NB4 (cell line): ENCODE measurements at regions not wholly inside any gene's neighbourhood (a gene's known extent, or its start where the extent isn't known, plus 50 kb on each side); places are given as distances from the start of the nearest gene placed in this dataset.

ENCODE experiments used
- DNase-seq: peaks from one replicate; pipeline ENCODE4 v3.0.0; 2010; ENCODE audit warnings: low read depth
- H3K4me3 ChIP-seq: one replicate; pipeline ENCODE4 v1.5.1; 2011; ENCODE audit warnings: mild to moderate bottlenecking, low read depth, low read length, moderate library complexity
- MAX ChIP-seq: IDR thresholded peaks from 2 replicates; pipeline ENCODE4 v1.6.1; 2011; ENCODE audit warnings: low read depth, low read length
- MYC ChIP-seq: IDR thresholded peaks from 2 replicates; pipeline ENCODE4 v1.6.1; 2011; ENCODE audit warnings: low read depth, low read length
- POLR2A ChIP-seq: IDR thresholded peaks from 2 replicates; pipeline ENCODE4 v1.6.1; 2011; ENCODE audit warnings: mild to moderate bottlenecking; ENCODE audit not compliant: insufficient read length; ENCODE audit errors: extremely low read depth
- TF ChIP-seq, protein P1 (sequence below): IDR thresholded peaks from one replicate; pipeline ENCODE4 v1.5.1; 2012; ENCODE audit warnings: low read depth, low read length

GRCh38 chr7:113207931-113208330 is 89.6 kb upstream of the SMIM30 start:
- no peak for DNase-seq
- no peak overlapping the region for H3K4me3 ChIP-seq
- TF ChIP-seq MYC (no peak), MAX (no peak), POLR2A (no peak)
- TF ChIP-seq, protein P1, sequence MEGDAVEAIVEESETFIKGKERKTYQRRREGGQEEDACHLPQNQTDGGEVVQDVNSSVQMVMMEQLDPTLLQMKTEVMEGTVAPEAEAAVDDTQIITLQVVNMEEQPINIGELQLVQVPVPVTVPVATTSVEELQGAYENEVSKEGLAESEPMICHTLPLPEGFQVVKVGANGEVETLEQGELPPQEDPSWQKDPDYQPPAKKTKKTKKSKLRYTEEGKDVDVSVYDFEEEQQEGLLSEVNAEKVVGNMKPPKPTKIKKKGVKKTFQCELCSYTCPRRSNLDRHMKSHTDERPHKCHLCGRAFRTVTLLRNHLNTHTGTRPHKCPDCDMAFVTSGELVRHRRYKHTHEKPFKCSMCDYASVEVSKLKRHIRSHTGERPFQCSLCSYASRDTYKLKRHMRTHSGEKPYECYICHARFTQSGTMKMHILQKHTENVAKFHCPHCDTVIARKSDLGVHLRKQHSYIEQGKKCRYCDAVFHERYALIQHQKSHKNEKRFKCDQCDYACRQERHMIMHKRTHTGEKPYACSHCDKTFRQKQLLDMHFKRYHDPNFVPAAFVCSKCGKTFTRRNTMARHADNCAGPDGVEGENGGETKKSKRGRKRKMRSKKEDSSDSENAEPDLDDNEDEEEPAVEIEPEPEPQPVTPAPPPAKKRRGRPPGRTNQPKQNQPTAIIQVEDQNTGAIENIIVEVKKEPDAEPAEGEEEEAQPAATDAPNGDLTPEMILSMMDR: no peak

- no peak overlapping the region for H3K4me3 ChIP-seq
- TF ChIP-seq MAX (no peak), POLR2A (no peak), MYC (no peak)
- TF ChIP-seq, protein P1: no peak
- no peak for DNase-seq
Observed at GRCh38 chr7:113207441-113207840, 89.1 kb upstream of the SMIM30 start.

- no peak overlapping the region for H3K4me3 ChIP-seq
- TF ChIP-seq, protein P1: no peak
- TF ChIP-seq POLR2A (no peak), MAX (no peak), MYC (no peak)
- DNase-seq: no peak
Observed at GRCh38 chr7:113204415-113204814, 86.1 kb upstream of the SMIM30 start.

- no peak for DNase-seq
- TF ChIP-seq, protein P1: no peak
- H3K4me3 ChIP-seq: no peak overlapping the region
Observed at GRCh38 chr7:113202284-113202683, 83.9 kb upstream of the SMIM30 start.

- no peak for TF ChIP-seq MAX
- TF ChIP-seq POLR2A: no peak
- TF ChIP-seq, protein P1: no peak
- peak; percentile 28 for DNase-seq
- H3K4me3 ChIP-seq: no peak overlapping the region
Observed at GRCh38 chr7:113200281-113200680, 81.9 kb upstream of the SMIM30 start.

DNA sequence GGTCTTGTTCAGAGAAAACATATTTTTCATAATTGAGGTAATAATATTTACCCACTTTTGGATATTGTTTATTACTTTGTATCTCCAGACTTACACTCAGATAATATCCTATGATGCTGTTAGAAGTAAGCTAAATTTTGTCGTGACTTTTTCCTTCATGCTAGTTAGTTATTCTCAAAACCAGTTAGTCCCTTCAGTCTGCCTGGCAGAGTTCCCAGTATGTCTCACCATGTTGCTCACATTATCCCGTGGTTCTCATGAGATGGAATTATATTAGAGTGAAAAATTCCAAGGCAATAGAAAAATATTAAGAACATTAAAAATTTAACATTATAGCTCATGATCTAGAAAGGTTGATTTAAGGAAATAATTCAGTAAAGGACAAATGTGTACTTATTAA is 81.5 kb upstream of the SMIM30 start:
- no peak for DNase-seq
- TF ChIP-seq POLR2A: no peak
- TF ChIP-seq MYC: no peak
- TF ChIP-seq MAX: no peak
- H3K4me3 ChIP-seq: no peak overlapping the region
